ENCODE measurements at regions not wholly inside any gene's neighbourhood (a gene's known extent, or its start where the extent isn't known, plus 50 kb on each side); places are given as distances from the start of the nearest gene placed in this dataset.

GRCh38 chr7:57638666-57639065 is 188.7 kb downstream of the ZNF716 start:
- Histone ChIP-seq H3K18ac (ENCODE audit: low read depth, low read length) (no peak overlapping the region), H3K36me3 (ENCODE audit: control insufficient read depth, insufficient read depth, low read length) (no peaks in the 10 kb centered on the region), H3K4me1 (ENCODE audit: control insufficient read depth, insufficient read depth, low read length) (no peaks in the 10 kb centered on the region), H3K9ac (ENCODE audit: low read depth, low read length) (no peak overlapping the region), H2AK5ac (ENCODE audit: low read depth, low read length) (no peak overlapping the region), H4K91ac (ENCODE audit: insufficient read depth, low read depth, low read length) (no peak overlapping the region), H4K20me1 (ENCODE audit: insufficient read depth, low read length) (no peaks in the 10 kb centered on the region), H4K5ac (ENCODE audit: low read depth, low read length) (no peak overlapping the region), H2BK15ac (ENCODE audit: low read depth, low read length) (no peak overlapping the region), H3K4me2 (ENCODE audit: low read depth, low read length) (no peak overlapping the region), H3K79me1 (ENCODE audit: low read depth in 1 of 2, low read length in 2 of 2) (no peaks in the 10 kb centered on the region), H3K9me3 (ENCODE audit: control insufficient read depth, insufficient read depth, low read length) (peaks cover 11% of the 10 kb centered on the region), H3K4me3 (ENCODE audit: insufficient read depth, low read depth, low read length) (no peak overlapping the region), H2BK20ac (ENCODE audit: low read depth, low read length) (no peak overlapping the region), H3K4ac (ENCODE audit: low read depth, low read length) (no peak overlapping the region), H3K14ac (replicated peaks; ENCODE audit: low read depth, low read length) (no peak overlapping the region), H3K27me3 (ENCODE audit: control insufficient read depth, insufficient read depth, low read length) (no peaks in the 10 kb centered on the region), H2AK9ac (replicated peaks; ENCODE audit: low read depth, low read length, poor library complexity) (no peak overlapping the region), H3K56ac (ENCODE audit: extremely low read depth, insufficient read depth, low read length) (no peak overlapping the region), H2AFZ (replicated peaks; ENCODE audit: low read length, poor library complexity) (no peak overlapping the region), H3K27ac (ENCODE audit: insufficient read depth, low read length) (no peak overlapping the region), H2BK120ac (ENCODE audit: low read depth, low read length) (no peak overlapping the region), H2BK5ac (ENCODE audit: low read depth, low read length, poor library complexity, severe bottlenecking) (no peak overlapping the region), H3K9me1 (ENCODE audit: insufficient read depth, low read length) (no peaks in the 10 kb centered on the region), H3K23ac (ENCODE audit: low read depth, low read length) (no peak overlapping the region), H4K8ac (ENCODE audit: low read depth in 2 of 2, low read length in 2 of 2) (no peak overlapping the region)
- WGBS, 2 experiments (ENCODE audit: extremely low coverage in 2 of 2, insufficient read length in 1 of 2) = no CpG with 5 or more reads among the region's 2 CpGs
- dilution Hi-C loops (cut with HindIII; ENCODE audit: low sequenced_read_pairs, unreplicated experiment) (no loop called here), intact Hi-C loops (cut with micrococcal nuclease) (no loop called here), in situ Hi-C loops (cut with MboI; ENCODE audit: low sequenced_read_pairs) (no loop called here)
- no peak for ATAC-seq (ENCODE audit: low read depth)
- CTCF ChIA-PET = no interaction called here
- DNase-seq = no peak
- no peak for TF ChIP-seq RFX5 (IDR thresholded peaks at IDR 0.05; ENCODE audit: low read depth, low read length)
- no peak for TF ChIP-seq RAD21 (IDR thresholded peaks at IDR 0.05; ENCODE audit: low read length)
- TF ChIP-seq, protein P1, sequence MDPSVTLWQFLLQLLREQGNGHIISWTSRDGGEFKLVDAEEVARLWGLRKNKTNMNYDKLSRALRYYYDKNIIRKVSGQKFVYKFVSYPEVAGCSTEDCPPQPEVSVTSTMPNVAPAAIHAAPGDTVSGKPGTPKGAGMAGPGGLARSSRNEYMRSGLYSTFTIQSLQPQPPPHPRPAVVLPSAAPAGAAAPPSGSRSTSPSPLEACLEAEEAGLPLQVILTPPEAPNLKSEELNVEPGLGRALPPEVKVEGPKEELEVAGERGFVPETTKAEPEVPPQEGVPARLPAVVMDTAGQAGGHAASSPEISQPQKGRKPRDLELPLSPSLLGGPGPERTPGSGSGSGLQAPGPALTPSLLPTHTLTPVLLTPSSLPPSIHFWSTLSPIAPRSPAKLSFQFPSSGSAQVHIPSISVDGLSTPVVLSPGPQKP (IDR thresholded peaks at IDR 0.05; ENCODE audit: borderline replicate concordance, low read depth, low read length) = no peak
- no peak for TF ChIP-seq CEBPB (IDR thresholded peaks at IDR 0.05; ENCODE audit: low read depth, low read length)
- TF ChIP-seq, protein P2, sequence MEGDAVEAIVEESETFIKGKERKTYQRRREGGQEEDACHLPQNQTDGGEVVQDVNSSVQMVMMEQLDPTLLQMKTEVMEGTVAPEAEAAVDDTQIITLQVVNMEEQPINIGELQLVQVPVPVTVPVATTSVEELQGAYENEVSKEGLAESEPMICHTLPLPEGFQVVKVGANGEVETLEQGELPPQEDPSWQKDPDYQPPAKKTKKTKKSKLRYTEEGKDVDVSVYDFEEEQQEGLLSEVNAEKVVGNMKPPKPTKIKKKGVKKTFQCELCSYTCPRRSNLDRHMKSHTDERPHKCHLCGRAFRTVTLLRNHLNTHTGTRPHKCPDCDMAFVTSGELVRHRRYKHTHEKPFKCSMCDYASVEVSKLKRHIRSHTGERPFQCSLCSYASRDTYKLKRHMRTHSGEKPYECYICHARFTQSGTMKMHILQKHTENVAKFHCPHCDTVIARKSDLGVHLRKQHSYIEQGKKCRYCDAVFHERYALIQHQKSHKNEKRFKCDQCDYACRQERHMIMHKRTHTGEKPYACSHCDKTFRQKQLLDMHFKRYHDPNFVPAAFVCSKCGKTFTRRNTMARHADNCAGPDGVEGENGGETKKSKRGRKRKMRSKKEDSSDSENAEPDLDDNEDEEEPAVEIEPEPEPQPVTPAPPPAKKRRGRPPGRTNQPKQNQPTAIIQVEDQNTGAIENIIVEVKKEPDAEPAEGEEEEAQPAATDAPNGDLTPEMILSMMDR (conservative IDR thresholded peaks at IDR 0.05; ENCODE audit: low read depth, low read length) = no peak
- TF ChIP-seq CHD1 (IDR thresholded peaks at IDR 0.05; ENCODE audit: low read depth, low read length) = no peak
- TF ChIP-seq SMC3 (IDR thresholded peaks at IDR 0.05; ENCODE audit: low read depth, low read length) = no peak
- TF ChIP-seq MXI1 (IDR thresholded peaks at IDR 0.05; ENCODE audit: borderline replicate concordance, low read depth, low read length) = no peak
- no peak for TF ChIP-seq FOS (IDR thresholded peaks at IDR 0.05; ENCODE audit: low read depth, low read length)
- BruUV-seq (replicated peaks) = no TSS peak
- POLR2A ChIA-PET (ENCODE audit: unreplicated experiment) = no interaction called here

Measured in IMR-90 (cell line).